Adrenal gland (tissue), 9 donors: ENCODE measurements at regions not wholly inside any gene's neighbourhood (a gene's known extent, or its start where the extent isn't known, plus 50 kb on each side); places are given as distances from the start of the nearest gene placed in this dataset.

Experiments used
- DNase-seq, 7 donors: peaks; one replicate each; pipeline ENCODE4 v3.0.0-alpha.2; 2019 to 2020
- H3K27ac ChIP-seq, 5 donors: fragments of 200-600 bp; sonication (generic) in 4 of 5; 1 replicate in 3 of 5; 2 replicates in 2 of 5; pipeline versions ENCODE4 v1.5.1 to v1.8.0; 2016 to 2020; ENCODE audit warnings: mild to moderate bottlenecking in 1 of 5
- H3K27me3 ChIP-seq: fragments of 200-600 bp; 2 replicates; pipeline ENCODE4 v1.8.0; 2021
- H3K36me3 ChIP-seq, 2 donors: fragments of 200-600 bp; replicated peaks in 1 of 2; 1 replicate in 1 of 2; 2 replicates in 1 of 2; pipeline versions ENCODE4 v1.5.1 to v1.8.0; 2018 to 2022
- H3K4me1 ChIP-seq, 2 donors: fragments of 200-600 bp; replicated peaks in 1 of 2; 1 replicate in 1 of 2; 2 replicates in 1 of 2; pipeline versions ENCODE4 v1.5.1 to v1.8.0; 2018 to 2021
- H3K4me3 ChIP-seq, 4 donors: fragments of 200-600 bp; sonication (generic) in 3 of 4; one replicate each; pipeline ENCODE4 v1.5.1; 2016 to 2018
- H3K9me3 ChIP-seq, 3 donors: fragments of 200-600 bp; sonication (generic) in 1 of 3; replicated peaks in 1 of 3; 1 replicate in 2 of 3; 2 replicates in 1 of 3; pipeline versions ENCODE4 v1.5.1 to v1.8.0; 2016 to 2021
- POLR2A ChIP-seq, 2 donors: fragments of 450-650 bp; IDR thresholded peaks; one replicate each; pipeline ENCODE4 v1.6.1; 2017; ENCODE audit warnings: antibody characterized with exemption in 2 of 2, mild to moderate bottlenecking in 2 of 2, moderate library complexity in 1 of 2
- WGBS, 4 donors: extraction: QIAGEN DNeasy Blood & Tissue Kit in 2 of 4; methylation state at CpG; one replicate each; pipeline versions ENCODE4 v1.1.5 to v1.1.7; 2013 to 2017; 5-methylcytosine and 5-hydroxymethylcytosine counted together
- intact Hi-C, 2 donors: fragments of 100-400 bp; cut with DNase I; formaldehyde crosslinking; loops; one replicate each; pipeline versions ENCODE4 v1.14.1 to v1.15.0; 2022 to 2023
- TF ChIP-seq, protein P1 (sequence below), 6 experiments: fragments of 450-650 bp in 4 of 6; fragments of 200-600 bp in 2 of 6; sonication (generic) in 1 of 6; IDR thresholded peaks; 1 replicate in 5 of 6; 2 replicates in 1 of 6; pipeline versions ENCODE4 v1.5.1 to v1.8.0; 2016 to 2021; ENCODE audit warnings: antibody characterized with exemption in 6 of 6, mild to moderate bottlenecking in 2 of 6, moderate library complexity in 1 of 6
- donor health status: healthy with polysubstance abuse.
- donor health status: Bipolar disorder and iron deficiency.
- donor health status: DM: yes; HTN: yes; CAD: no.
- donor health status: DM: no; HTN: no; CAD: no.
- donor health status: DM: no; HTN: no; CAD: no.

DNA sequence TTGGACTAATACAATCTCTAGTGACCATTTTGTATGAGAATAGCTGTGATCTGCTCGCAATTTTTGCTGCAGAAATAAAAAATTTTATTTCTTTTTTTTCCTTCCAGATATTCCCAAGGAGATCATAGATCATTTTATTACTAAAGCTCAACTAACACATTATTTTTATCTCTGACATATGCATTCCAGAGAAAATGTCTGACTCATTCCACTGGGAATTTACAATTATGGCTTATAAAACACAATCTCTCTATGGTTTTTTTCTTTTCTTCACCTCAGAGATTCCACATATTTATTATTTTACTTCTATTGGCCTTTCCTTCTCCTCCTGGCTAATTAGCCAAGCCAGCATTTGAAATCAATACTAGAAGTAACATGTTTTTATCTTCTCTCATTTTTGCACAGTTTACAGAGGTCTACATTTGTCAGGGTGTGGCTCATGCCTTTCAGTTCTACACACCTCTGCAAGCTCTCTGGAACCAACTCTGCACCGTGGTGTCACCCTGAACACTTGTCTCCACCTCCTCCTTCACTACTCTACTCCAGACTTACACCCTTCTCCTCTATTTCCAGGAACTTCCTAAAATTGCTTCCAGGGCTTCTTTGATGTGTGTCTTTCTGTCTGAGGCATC, 59.8 kb upstream of the GPM6A start:
- Histone ChIP-seq H3K4me3 (no peak overlapping the region), H3K27ac (no peak overlapping the region), H3K9me3 (no peaks in the 10 kb centered on the region), H3K27me3 (no peaks in the 10 kb centered on the region), H3K36me3 (no peaks in the 10 kb centered on the region), H3K4me1 (no peaks in the 10 kb centered on the region)
- no peak for DNase-seq
- WGBS, 4 donors = 46 to 68% (median 59%) methylated on average over 2 of the region's 2 CpGs
- TF ChIP-seq, protein P1, sequence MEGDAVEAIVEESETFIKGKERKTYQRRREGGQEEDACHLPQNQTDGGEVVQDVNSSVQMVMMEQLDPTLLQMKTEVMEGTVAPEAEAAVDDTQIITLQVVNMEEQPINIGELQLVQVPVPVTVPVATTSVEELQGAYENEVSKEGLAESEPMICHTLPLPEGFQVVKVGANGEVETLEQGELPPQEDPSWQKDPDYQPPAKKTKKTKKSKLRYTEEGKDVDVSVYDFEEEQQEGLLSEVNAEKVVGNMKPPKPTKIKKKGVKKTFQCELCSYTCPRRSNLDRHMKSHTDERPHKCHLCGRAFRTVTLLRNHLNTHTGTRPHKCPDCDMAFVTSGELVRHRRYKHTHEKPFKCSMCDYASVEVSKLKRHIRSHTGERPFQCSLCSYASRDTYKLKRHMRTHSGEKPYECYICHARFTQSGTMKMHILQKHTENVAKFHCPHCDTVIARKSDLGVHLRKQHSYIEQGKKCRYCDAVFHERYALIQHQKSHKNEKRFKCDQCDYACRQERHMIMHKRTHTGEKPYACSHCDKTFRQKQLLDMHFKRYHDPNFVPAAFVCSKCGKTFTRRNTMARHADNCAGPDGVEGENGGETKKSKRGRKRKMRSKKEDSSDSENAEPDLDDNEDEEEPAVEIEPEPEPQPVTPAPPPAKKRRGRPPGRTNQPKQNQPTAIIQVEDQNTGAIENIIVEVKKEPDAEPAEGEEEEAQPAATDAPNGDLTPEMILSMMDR (IDR thresholded peaks at IDR 0.05) = no peak
- no peak for TF ChIP-seq POLR2A (IDR thresholded peaks at IDR 0.05)
- intact Hi-C loops = no loop called here

- 67 to 81% (median 71%) methylated on average over 1 of the region's 1 CpG for WGBS, 4 donors
- Histone ChIP-seq H3K4me1 (no peaks in the 10 kb centered on the region), H3K27ac (no peak overlapping the region), H3K4me3 (no peak overlapping the region), H3K36me3 (no peaks in the 10 kb centered on the region), H3K27me3 (no peaks in the 10 kb centered on the region), H3K9me3 (no peaks in the 10 kb centered on the region)
- intact Hi-C loops = no loop called here
- TF ChIP-seq POLR2A (IDR thresholded peaks at IDR 0.05) = no peak
- TF ChIP-seq, protein P1 (IDR thresholded peaks at IDR 0.05) = no peak
- DNase-seq = no peak
Measured at GRCh38 chr4:175873707-175874106, 61.6 kb upstream of the GPM6A start.

DNA sequence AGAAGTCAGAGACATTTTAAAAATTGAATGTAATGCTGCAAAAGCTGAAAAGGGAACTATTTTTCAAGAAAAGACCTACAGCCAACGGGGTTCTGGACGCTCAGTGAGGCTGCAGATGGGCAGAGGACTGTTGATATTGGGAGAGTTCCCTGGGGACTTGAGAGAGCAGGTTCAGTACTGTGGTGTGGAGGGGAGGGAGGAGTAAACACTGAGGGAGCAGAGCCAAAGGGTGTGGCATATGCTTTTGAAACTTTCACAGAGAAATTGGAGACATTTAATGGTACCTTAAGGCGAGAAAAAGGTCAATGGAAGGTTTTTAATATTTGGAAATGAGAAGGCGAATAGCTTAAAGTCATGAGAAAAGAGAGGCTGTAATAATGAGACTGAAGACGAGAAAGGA, 62.2 kb upstream of the GPM6A start:
- Histone ChIP-seq H3K27me3 (no peaks in the 10 kb centered on the region), H3K9me3 (no peaks in the 10 kb centered on the region), H3K4me1 (no peaks in the 10 kb centered on the region), H3K36me3 (no peaks in the 10 kb centered on the region), H3K4me3 (no peak overlapping the region), H3K27ac (no peak overlapping the region)
- intact Hi-C loops = no loop called here
- 57 to 70% (median 61%) methylated on average over 5 of the region's 5 CpGs for WGBS, 4 donors
- no peak for DNase-seq
- TF ChIP-seq, protein P1 (IDR thresholded peaks at IDR 0.05) = no peak

DNA sequence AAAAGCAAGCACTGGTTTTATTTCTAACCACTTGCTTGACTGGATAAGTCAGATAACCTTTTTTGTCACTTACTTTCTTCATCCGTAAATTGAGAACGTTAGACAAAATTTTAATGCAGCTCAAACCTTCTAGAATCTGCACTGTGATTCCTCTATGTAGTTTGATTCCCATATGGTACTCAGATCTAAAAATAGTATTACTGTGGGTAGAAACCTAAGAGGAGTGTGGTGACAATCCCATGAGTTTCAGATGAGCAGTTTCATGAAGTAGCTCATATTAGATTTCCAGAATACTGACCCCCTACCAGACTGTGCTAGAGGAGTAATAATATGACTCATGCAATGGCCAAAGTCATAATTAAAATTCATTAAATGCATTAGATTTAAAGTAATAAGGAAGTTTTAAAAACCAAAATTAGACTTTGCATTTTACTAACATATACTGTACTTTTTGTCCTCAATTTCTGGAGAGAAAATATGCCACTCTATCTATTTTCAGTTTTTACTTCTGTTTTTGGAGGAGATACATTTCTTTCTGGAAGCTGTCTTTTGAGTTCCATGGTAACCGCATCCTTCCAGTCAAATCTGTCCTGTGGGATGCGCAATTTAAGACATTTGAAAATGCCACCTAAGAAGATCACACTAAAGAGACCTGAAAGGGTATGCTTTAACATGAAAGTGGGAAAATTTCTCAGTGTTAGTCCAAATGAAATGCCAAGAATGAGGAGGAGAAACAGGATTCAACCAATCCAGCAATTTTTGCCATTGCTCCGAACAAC, 64.1 kb upstream of the GPM6A start:
- no peaks in the 10 kb centered on the region for H3K4me1 ChIP-seq
- intact Hi-C loops = no loop called here
- no peak overlapping the region for H3K27ac ChIP-seq
- H3K4me3 ChIP-seq = no peak overlapping the region
- WGBS, 4 donors = 79 to 88% (median 86%) methylated on average over 5 of the region's 5 CpGs
- H3K36me3 ChIP-seq = no peaks in the 10 kb centered on the region
- no peaks in the 10 kb centered on the region for H3K9me3 ChIP-seq
- TF ChIP-seq, protein P1 (IDR thresholded peaks at IDR 0.05) = no peak
- no peak for TF ChIP-seq POLR2A (IDR thresholded peaks at IDR 0.05)
- no peaks in the 10 kb centered on the region for H3K27me3 ChIP-seq
- DNase-seq = no peak
